ENCODE measurements at regions not wholly inside any gene's neighbourhood (a gene's known extent, or its start where the extent isn't known, plus 50 kb on each side); places are given as distances from the start of the nearest gene placed in this dataset.

- Histone ChIP-seq H3K4me1 (ENCODE audit: control insufficient read depth, extremely low read depth, insufficient read depth, low read length) (no peaks in the 10 kb centered on the region), H3K9me3 (replicated peaks; ENCODE audit: control insufficient read depth, insufficient read depth, low read length) (no peaks in the 10 kb centered on the region), H3K79me2 (ENCODE audit: control insufficient read depth, insufficient read depth, low read length) (no peaks in the 10 kb centered on the region), H3K27ac (ENCODE audit: insufficient read depth, low read depth, low read length) (no peak overlapping the region), H3K27me3 (ENCODE audit: control insufficient read depth in 2 of 2, insufficient read depth in 2 of 2, low read length in 2 of 2) (no peaks in the 10 kb centered on the region), H4K20me1 (replicated peaks; ENCODE audit: control insufficient read depth, extremely low read depth, insufficient read depth, low read length) (no peaks in the 10 kb centered on the region), H3K36me3 (ENCODE audit: control insufficient read depth in 2 of 2, extremely low read depth in 1 of 2, insufficient read depth in 2 of 2, low read length in 2 of 2) (no peaks in the 10 kb centered on the region), H3K4me3 (replicated peaks in 1 of 3; ENCODE audit: insufficient read depth in 1 of 3, low read depth in 1 of 3, low read length in 3 of 3) (no peak overlapping the region), H3K4me2 (ENCODE audit: insufficient read depth, low read length) (no peak overlapping the region), H3K9ac (replicated peaks; ENCODE audit: extremely low read depth, insufficient read depth, low read length) (no peak overlapping the region), H2AFZ (ENCODE audit: low read depth, low read length) (no peak overlapping the region), H3K9me1 (replicated peaks; ENCODE audit: control insufficient read depth, extremely low read depth, insufficient read depth, low read length) (no peaks in the 10 kb centered on the region)
- ChIA-PET POLR2A (no interaction called here), CTCF (no interaction called here)
- DNase-seq (ENCODE audit: low read depth, low spot score) (no peak), FAIRE-seq (no peak)
- TF ChIP-seq FOS (IDR thresholded peaks at IDR 0.05; ENCODE audit: borderline replicate concordance, insufficient read depth, low read length) (no peak), POLR2AphosphoS5 (IDR thresholded peaks at IDR 0.05; ENCODE audit: insufficient read depth, low read depth, low read length) (no peak), MYC (IDR thresholded peaks at IDR 0.05; ENCODE audit: low read depth, low read length) (no peak), POLR2A (IDR thresholded peaks at IDR 0.05; ENCODE audit: low read depth, low read length) (no peak), MAX (IDR thresholded peaks at IDR 0.05; ENCODE audit: insufficient read depth, insufficient read length) (no peak), CTCF (IDR thresholded peaks at IDR 0.05; ENCODE audit: extremely low read depth in 1 of 2, insufficient read depth in 1 of 2, low read depth in 1 of 2, low read length in 2 of 2) (no peak), JUN (IDR thresholded peaks at IDR 0.05; ENCODE audit: borderline replicate concordance, insufficient read depth, insufficient read length, low read depth) (no peak), GATA2 (IDR thresholded peaks at IDR 0.05; ENCODE audit: insufficient read depth, insufficient read length, low read depth, low read length) (no peak)
- intact Hi-C loops (cut with micrococcal nuclease) (no loop called here), dilution Hi-C loops (cut with MboI; ENCODE audit: extremely low pct_ligation_motif_present, low sequenced_read_pairs) (no loop called here)
- BruUV-seq (replicated peaks), result no TSS peak
These were observed 1357.3 kb upstream of the EYS start for GRCh38 chr6:67064323-67064722.

Data from endothelial cell of umbilical vein (primary cell).